SK-N-SH (cell line): ENCODE measurements at regions not wholly inside any gene's neighbourhood (a gene's known extent, or its start where the extent isn't known, plus 50 kb on each side); places are given as distances from the start of the nearest gene placed in this dataset.

Experiments used
- CTCF ChIA-PET: fragments of 300-600, 350-600 bp; formaldehyde crosslinking; extraction: SDS; loops from one replicate; lab custom pipeline; 2021; lab: Yijun Ruan, JAX
- POLR2A ChIA-PET: fragments of 350-600 bp; sonication (Branson Sonifier 250); formaldehyde crosslinking; extraction: SDS; loops from one replicate; lab custom pipeline; 2020; ENCODE audit warnings: antibody characterized with exemption, inconsistent platforms; lab: Yijun Ruan, JAX
- DNase-seq: peaks from one replicate; pipeline ENCODE4 v3.0.0; 2012
- H2AFZ ChIP-seq: fragments of 200-600 bp; sonication (generic); 2 replicates; pipeline ENCODE4 v1.8.1; 2016; ENCODE audit warnings: antibody characterized with exemption, mild to moderate bottlenecking, low read depth
- H3F3A ChIP-seq: fragments of 200-600 bp; sonication (generic); replicated peaks from 2 replicates; pipeline ENCODE3; 2016; ENCODE audit warnings: antibody characterized with exemption, mild to moderate bottlenecking; ENCODE audit not compliant: insufficient read depth
- H3K27ac ChIP-seq, 2 experiments: fragments of 200-500 bp in 1 of 2; fragments of 200-600 bp in 1 of 2; sonication (Bioruptor generic) in 1 of 2; sonication (generic), shearing (Covaris generic) in 1 of 2; 2 replicates each; pipeline versions ENCODE4 v1.5.1 to v1.6.1; 2014 to 2016; ENCODE audit warnings: low read depth in 2 of 2, inconsistent platforms in 1 of 2, low read length in 1 of 2, mild to moderate bottlenecking in 1 of 2, mixed read lengths in 1 of 2
- H3K27me3 ChIP-seq: fragments of 200-600 bp; sonication (generic), shearing (Covaris generic); 2 replicates; pipeline ENCODE4 v1.6.1; 2016; ENCODE audit warnings: mixed run types; ENCODE audit not compliant: insufficient read depth
- H3K36me3 ChIP-seq, 2 experiments: fragments of 200-500 bp in 1 of 2; fragments of 200-600 bp in 1 of 2; sonication (Bioruptor generic) in 1 of 2; sonication (generic) in 1 of 2; replicated peaks in 1 of 2; 2 replicates each; pipeline versions ENCODE3 to v1.5.1; 2014 to 2016; ENCODE audit warnings: low read length in 1 of 2, mild to moderate bottlenecking in 1 of 2; ENCODE audit not compliant: insufficient read depth in 2 of 2, control insufficient read depth in 1 of 2
- H3K4me1 ChIP-seq, 2 experiments: fragments of 200-500 bp in 1 of 2; fragments of 200-600 bp in 1 of 2; sonication (Bioruptor generic) in 1 of 2; sonication (generic), shearing (Covaris generic) in 1 of 2; 2 replicates each; pipeline versions ENCODE4 v1.5.1 to v1.6.1; 2014 to 2016; ENCODE audit warnings: low read depth in 1 of 2, low read length in 1 of 2, mixed run types in 1 of 2; ENCODE audit not compliant: insufficient read depth in 2 of 2, control insufficient read depth in 1 of 2
- H3K4me2 ChIP-seq: fragments of 200-600 bp; sonication (generic), shearing (Covaris generic); 2 replicates; pipeline ENCODE4 v1.6.1; 2017; ENCODE audit warnings: mixed run types
- H3K4me3 ChIP-seq, 2 experiments: fragments of 200-500 bp in 1 of 2; fragments of 200-600 bp in 1 of 2; sonication (Bioruptor generic) in 1 of 2; sonication (generic), shearing (Covaris generic) in 1 of 2; 2 replicates each; pipeline versions ENCODE4 v1.5.1 to v1.8.1; 2014 to 2016; ENCODE audit warnings: low read depth in 2 of 2, inconsistent platforms in 1 of 2, low read length in 1 of 2, mild to moderate bottlenecking in 1 of 2, mixed read lengths in 1 of 2, moderate library complexity in 1 of 2
- H3K79me2 ChIP-seq: fragments of 200-600 bp; sonication (generic); 2 replicates; pipeline ENCODE4 v1.8.1; 2017; ENCODE audit warnings: mild to moderate bottlenecking; ENCODE audit not compliant: insufficient read depth
- H3K9ac ChIP-seq: fragments of 200-600 bp; sonication (generic); 2 replicates; pipeline ENCODE4 v1.6.1; 2017; ENCODE audit warnings: mixed run types
- H3K9me2 ChIP-seq: fragments of 200-600 bp; sonication (generic); 2 replicates; pipeline ENCODE4 v1.6.1; 2017; ENCODE audit warnings: mixed run types
- H3K9me3 ChIP-seq: fragments of 200-600 bp; sonication (generic); 2 replicates; pipeline ENCODE4 v1.6.1; 2017; ENCODE audit warnings: mixed run types, mild to moderate bottlenecking, moderate library complexity
- H4K20me1 ChIP-seq: fragments of 200-600 bp; sonication (generic); 2 replicates; pipeline ENCODE4 v1.6.1; 2017; ENCODE audit warnings: mild to moderate bottlenecking, mixed run types; ENCODE audit not compliant: insufficient read depth
- ELF1 ChIP-seq: IDR thresholded peaks from 2 replicates; pipeline ENCODE4 v1.4.0; 2012
- EP300 ChIP-seq, 2 experiments: IDR thresholded peaks; 2 replicates each; pipeline versions ENCODE4 v1.4.0 to v1.6.1; 2012; ENCODE audit warnings: borderline replicate concordance in 1 of 2, low read depth in 1 of 2, low read length in 1 of 2
- EZH2phosphoT487 ChIP-seq: fragments of 200-600 bp; sonication (generic); IDR thresholded peaks from 2 replicates; pipeline ENCODE4 v1.6.1; 2017; ENCODE audit warnings: low read depth, mixed run types, mild to moderate bottlenecking, antibody characterized with exemption, moderate library complexity, borderline replicate concordance
- FOSL2 ChIP-seq: IDR thresholded peaks from 2 replicates; pipeline ENCODE4 v1.4.0; 2012; ENCODE audit warnings: low read depth, mild to moderate bottlenecking, moderate library complexity, borderline replicate concordance
- FOXM1 ChIP-seq: IDR thresholded peaks from 2 replicates; pipeline ENCODE4 v1.4.0; 2012; ENCODE audit warnings: low read depth, mild to moderate bottlenecking
- GABPA ChIP-seq: IDR thresholded peaks from 2 replicates; pipeline ENCODE4 v1.4.0; 2012; ENCODE audit warnings: low read depth, mild to moderate bottlenecking
- JUND ChIP-seq: IDR thresholded peaks from 2 replicates; pipeline ENCODE4 v1.4.0; 2012
- MXI1 ChIP-seq: IDR thresholded peaks from 2 replicates; pipeline ENCODE4 v1.6.1; 2012; ENCODE audit warnings: mild to moderate bottlenecking, low read depth, low read length, improper control_type of control experiment
- NFIC ChIP-seq: IDR thresholded peaks from 2 replicates; pipeline ENCODE4 v1.4.0; 2012; ENCODE audit warnings: borderline replicate concordance
- NRF1 ChIP-seq: IDR thresholded peaks from 2 replicates; pipeline ENCODE4 v1.6.1; 2012; ENCODE audit warnings: low read depth, mild to moderate bottlenecking, low read length
- POLR2AphosphoS5 ChIP-seq: IDR thresholded peaks from 2 replicates; pipeline ENCODE4 v1.6.1; 2012; ENCODE audit warnings: low read depth, low read length
- RAD21 ChIP-seq: IDR thresholded peaks from 2 replicates; pipeline ENCODE4 v1.6.1; 2012; ENCODE audit warnings: mild to moderate bottlenecking, low read length
- RCOR1 ChIP-seq: fragments of 150-350 bp; IDR thresholded peaks from 2 replicates; pipeline ENCODE4 v1.6.1; 2017; ENCODE audit warnings: antibody characterized with exemption, low read length
- RFX5 ChIP-seq: IDR thresholded peaks from 2 replicates; pipeline ENCODE4 v1.6.1; 2012; ENCODE audit warnings: mild to moderate bottlenecking, improper control_type of control experiment, low read length
- SIN3A ChIP-seq: IDR thresholded peaks from 2 replicates; pipeline ENCODE4 v1.6.1; 2012; ENCODE audit warnings: low read depth, mild to moderate bottlenecking, low read length, moderate library complexity, borderline replicate concordance
- TCF12 ChIP-seq: IDR thresholded peaks from 2 replicates; pipeline ENCODE4 v1.4.0; 2012
- TEAD4 ChIP-seq: IDR thresholded peaks from 2 replicates; pipeline ENCODE4 v1.4.0; 2012; ENCODE audit warnings: mild to moderate bottlenecking, borderline replicate concordance; ENCODE audit not compliant: insufficient read depth
- YY1 ChIP-seq: IDR thresholded peaks from 2 replicates; pipeline ENCODE4 v1.4.0; 2012; ENCODE audit warnings: low read depth, mild to moderate bottlenecking
- WGBS: methylation state at CpG from one replicate; pipeline ENCODE4 v1.1.6; 2017; ENCODE audit warnings: low lambda C conversion rate; 5-methylcytosine and 5-hydroxymethylcytosine counted together
- TF ChIP-seq, protein P1 (sequence below): IDR thresholded peaks from 2 replicates; pipeline ENCODE4 v1.6.1; 2012; ENCODE audit warnings: mild to moderate bottlenecking, low read depth, low read length, moderate library complexity
- TF ChIP-seq, protein P2 (sequence below): IDR thresholded peaks from 2 replicates; pipeline ENCODE4 v1.4.0; 2012; ENCODE audit warnings: low read depth
- TF ChIP-seq, protein P3 (sequence below): IDR thresholded peaks from 2 replicates; pipeline ENCODE4; 2012
- TF ChIP-seq, protein P4 (sequence below): fragments of 200-600 bp; sonication (generic); IDR thresholded peaks from 2 replicates; pipeline ENCODE4 v1.6.1; 2017; ENCODE audit warnings: antibody characterized with exemption, mild to moderate bottlenecking, moderate library complexity
- TF ChIP-seq, protein P5 (sequence below): IDR thresholded peaks from 2 replicates; pipeline ENCODE4 v1.4.0; 2012; ENCODE audit warnings: low read depth, borderline replicate concordance
- TF ChIP-seq, protein P6 (sequence below): fragments of 150-350 bp; IDR thresholded peaks from 2 replicates; pipeline ENCODE4 v1.6.1; 2017; ENCODE audit warnings: antibody characterized with exemption, low read length, low read depth, borderline replicate concordance
- TF ChIP-seq, protein P7 (sequence below): IDR thresholded peaks from 2 replicates; pipeline ENCODE4 v1.4.0; 2012; ENCODE audit warnings: low read depth, borderline replicate concordance

DNA sequence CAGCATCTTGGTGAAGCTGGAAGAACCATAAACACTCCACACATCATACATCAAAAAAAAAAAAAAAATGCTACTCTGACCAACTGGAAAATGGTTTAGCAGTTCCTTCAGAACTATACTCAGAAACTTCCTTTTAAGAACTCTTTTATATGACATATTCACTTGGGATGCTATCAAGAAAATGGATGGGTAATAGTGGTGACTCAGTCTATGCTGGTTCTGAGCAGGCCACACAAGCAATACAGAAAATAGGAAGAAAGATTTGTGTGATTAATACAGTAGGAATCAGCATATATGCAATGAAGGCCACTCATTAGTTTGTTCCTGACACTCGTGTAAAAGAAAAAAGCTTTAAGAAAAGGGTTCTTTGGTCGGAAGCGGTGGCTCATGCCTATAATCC, 123.5 kb upstream of the FAT4 start:
- Histone ChIP-seq H4K20me1 (no peaks in the 10 kb centered on the region), H3F3A (peaks cover 13% of the 10 kb centered on the region), H3K27ac (peak overlapping the region in 1 of 2 experiments; percentile 50; a peak in 2 of 4 replicates), H3K4me1 (peaks cover 0 to 18% of the 10 kb centered on the region in 2 experiments; a peak in 1 of 4 replicates), H2AFZ (peak overlapping the region; percentile 68), H3K4me3 (no peak overlapping the region), H3K4me2 (no peak overlapping the region), H3K27me3 (no peaks in the 10 kb centered on the region), H3K9me3 (no peaks in the 10 kb centered on the region), H3K79me2 (no peaks in the 10 kb centered on the region), H3K36me3 (no peaks in the 10 kb centered on the region), H3K9me2 (no peaks in the 10 kb centered on the region; the same call in 1 of the 2 replicates), H3K9ac (no peak overlapping the region)
- 71% methylated on average over 3 of the region's 3 CpGs for WGBS
- DNase-seq: no peak
- POLR2A ChIA-PET: no interaction called here
- no peak for TF ChIP-seq RAD21
- TF ChIP-seq, protein P1, sequence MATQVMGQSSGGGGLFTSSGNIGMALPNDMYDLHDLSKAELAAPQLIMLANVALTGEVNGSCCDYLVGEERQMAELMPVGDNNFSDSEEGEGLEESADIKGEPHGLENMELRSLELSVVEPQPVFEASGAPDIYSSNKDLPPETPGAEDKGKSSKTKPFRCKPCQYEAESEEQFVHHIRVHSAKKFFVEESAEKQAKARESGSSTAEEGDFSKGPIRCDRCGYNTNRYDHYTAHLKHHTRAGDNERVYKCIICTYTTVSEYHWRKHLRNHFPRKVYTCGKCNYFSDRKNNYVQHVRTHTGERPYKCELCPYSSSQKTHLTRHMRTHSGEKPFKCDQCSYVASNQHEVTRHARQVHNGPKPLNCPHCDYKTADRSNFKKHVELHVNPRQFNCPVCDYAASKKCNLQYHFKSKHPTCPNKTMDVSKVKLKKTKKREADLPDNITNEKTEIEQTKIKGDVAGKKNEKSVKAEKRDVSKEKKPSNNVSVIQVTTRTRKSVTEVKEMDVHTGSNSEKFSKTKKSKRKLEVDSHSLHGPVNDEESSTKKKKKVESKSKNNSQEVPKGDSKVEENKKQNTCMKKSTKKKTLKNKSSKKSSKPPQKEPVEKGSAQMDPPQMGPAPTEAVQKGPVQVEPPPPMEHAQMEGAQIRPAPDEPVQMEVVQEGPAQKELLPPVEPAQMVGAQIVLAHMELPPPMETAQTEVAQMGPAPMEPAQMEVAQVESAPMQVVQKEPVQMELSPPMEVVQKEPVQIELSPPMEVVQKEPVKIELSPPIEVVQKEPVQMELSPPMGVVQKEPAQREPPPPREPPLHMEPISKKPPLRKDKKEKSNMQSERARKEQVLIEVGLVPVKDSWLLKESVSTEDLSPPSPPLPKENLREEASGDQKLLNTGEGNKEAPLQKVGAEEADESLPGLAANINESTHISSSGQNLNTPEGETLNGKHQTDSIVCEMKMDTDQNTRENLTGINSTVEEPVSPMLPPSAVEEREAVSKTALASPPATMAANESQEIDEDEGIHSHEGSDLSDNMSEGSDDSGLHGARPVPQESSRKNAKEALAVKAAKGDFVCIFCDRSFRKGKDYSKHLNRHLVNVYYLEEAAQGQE: no peak
- no peak for TF ChIP-seq SIN3A
- TF ChIP-seq, protein P2, sequence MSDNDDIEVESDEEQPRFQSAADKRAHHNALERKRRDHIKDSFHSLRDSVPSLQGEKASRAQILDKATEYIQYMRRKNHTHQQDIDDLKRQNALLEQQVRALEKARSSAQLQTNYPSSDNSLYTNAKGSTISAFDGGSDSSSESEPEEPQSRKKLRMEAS: no peak
- TF ChIP-seq TEAD4: no peak
- TF ChIP-seq, protein P3, sequence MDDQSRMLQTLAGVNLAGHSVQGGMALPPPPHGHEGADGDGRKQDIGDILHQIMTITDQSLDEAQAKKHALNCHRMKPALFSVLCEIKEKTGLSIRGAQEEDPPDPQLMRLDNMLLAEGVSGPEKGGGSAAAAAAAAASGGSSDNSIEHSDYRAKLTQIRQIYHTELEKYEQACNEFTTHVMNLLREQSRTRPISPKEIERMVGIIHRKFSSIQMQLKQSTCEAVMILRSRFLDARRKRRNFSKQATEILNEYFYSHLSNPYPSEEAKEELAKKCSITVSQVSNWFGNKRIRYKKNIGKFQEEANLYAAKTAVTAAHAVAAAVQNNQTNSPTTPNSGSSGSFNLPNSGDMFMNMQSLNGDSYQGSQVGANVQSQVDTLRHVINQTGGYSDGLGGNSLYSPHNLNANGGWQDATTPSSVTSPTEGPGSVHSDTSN: no peak
- no peak for TF ChIP-seq YY1
- TF ChIP-seq POLR2AphosphoS5: no peak
- peak; percentile 20; the same call in 1 of the 2 replicates for TF ChIP-seq JUND
- TF ChIP-seq GABPA: no peak
- TF ChIP-seq, protein P4, sequence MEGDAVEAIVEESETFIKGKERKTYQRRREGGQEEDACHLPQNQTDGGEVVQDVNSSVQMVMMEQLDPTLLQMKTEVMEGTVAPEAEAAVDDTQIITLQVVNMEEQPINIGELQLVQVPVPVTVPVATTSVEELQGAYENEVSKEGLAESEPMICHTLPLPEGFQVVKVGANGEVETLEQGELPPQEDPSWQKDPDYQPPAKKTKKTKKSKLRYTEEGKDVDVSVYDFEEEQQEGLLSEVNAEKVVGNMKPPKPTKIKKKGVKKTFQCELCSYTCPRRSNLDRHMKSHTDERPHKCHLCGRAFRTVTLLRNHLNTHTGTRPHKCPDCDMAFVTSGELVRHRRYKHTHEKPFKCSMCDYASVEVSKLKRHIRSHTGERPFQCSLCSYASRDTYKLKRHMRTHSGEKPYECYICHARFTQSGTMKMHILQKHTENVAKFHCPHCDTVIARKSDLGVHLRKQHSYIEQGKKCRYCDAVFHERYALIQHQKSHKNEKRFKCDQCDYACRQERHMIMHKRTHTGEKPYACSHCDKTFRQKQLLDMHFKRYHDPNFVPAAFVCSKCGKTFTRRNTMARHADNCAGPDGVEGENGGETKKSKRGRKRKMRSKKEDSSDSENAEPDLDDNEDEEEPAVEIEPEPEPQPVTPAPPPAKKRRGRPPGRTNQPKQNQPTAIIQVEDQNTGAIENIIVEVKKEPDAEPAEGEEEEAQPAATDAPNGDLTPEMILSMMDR: no peak
- no peak for TF ChIP-seq EP300 (IDR thresholded peaks at IDR 0.05; ENCODE audit: borderline replicate concordance in 1 of 2, low read depth in 1 of 2, low read length in 1 of 2)
- TF ChIP-seq EZH2phosphoT487: no peak
- TF ChIP-seq NRF1: no peak
- TF ChIP-seq, protein P5, sequence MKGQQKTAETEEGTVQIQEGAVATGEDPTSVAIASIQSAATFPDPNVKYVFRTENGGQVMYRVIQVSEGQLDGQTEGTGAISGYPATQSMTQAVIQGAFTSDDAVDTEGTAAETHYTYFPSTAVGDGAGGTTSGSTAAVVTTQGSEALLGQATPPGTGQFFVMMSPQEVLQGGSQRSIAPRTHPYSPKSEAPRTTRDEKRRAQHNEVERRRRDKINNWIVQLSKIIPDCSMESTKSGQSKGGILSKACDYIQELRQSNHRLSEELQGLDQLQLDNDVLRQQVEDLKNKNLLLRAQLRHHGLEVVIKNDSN: no peak
- TF ChIP-seq RCOR1: no peak
- TF ChIP-seq, protein P6, sequence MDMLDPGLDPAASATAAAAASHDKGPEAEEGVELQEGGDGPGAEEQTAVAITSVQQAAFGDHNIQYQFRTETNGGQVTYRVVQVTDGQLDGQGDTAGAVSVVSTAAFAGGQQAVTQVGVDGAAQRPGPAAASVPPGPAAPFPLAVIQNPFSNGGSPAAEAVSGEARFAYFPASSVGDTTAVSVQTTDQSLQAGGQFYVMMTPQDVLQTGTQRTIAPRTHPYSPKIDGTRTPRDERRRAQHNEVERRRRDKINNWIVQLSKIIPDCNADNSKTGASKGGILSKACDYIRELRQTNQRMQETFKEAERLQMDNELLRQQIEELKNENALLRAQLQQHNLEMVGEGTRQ: no peak
- TF ChIP-seq MXI1: no peak
- 0 out of 2 replicates have a peak, but pooled peaks have one; percentile 11 for TF ChIP-seq TCF12
- peak; percentile 64 for TF ChIP-seq FOSL2
- TF ChIP-seq RFX5: no peak
- no peak for TF ChIP-seq ELF1
- TF ChIP-seq, protein P7, sequence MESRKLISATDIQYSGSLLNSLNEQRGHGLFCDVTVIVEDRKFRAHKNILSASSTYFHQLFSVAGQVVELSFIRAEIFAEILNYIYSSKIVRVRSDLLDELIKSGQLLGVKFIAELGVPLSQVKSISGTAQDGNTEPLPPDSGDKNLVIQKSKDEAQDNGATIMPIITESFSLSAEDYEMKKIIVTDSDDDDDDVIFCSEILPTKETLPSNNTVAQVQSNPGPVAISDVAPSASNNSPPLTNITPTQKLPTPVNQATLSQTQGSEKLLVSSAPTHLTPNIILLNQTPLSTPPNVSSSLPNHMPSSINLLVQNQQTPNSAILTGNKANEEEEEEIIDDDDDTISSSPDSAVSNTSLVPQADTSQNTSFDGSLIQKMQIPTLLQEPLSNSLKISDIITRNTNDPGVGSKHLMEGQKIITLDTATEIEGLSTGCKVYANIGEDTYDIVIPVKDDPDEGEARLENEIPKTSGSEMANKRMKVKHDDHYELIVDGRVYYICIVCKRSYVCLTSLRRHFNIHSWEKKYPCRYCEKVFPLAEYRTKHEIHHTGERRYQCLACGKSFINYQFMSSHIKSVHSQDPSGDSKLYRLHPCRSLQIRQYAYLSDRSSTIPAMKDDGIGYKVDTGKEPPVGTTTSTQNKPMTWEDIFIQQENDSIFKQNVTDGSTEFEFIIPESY: no peak
- TF ChIP-seq NFIC: no peak
- TF ChIP-seq FOXM1: no peak
- CTCF ChIA-PET: interaction anchor here (1.1 kb wide), 1 partner anchor 857 kb away, joined by 3 read pairs; no protein-coding TSS in a partner anchor
